ENCODE measurements at regions not wholly inside any gene's neighbourhood (a gene's known extent, or its start where the extent isn't known, plus 50 kb on each side); places are given as distances from the start of the nearest gene placed in this dataset.

DNA sequence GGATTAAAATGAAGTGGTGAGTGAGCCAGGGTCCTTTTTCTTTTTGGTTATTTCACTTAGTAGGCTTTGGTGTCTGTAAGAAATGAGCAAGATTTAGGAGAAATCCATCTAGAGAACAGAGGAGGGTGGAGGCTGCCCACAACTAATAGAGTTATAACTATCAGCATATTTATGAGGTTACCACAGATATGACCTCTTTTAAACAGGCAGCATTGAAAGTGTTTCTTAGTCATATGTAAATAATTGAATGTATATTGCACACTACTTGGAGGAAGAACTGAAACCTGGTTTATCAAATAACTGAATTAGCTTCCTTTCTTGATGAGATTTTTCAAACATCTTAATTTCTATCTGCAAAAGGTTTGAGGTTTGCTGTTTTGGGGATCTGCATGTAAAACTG, 483.1 kb upstream of the PIK3R1 start:
- no peaks in the 10 kb centered on the region for H3K36me3 ChIP-seq (ENCODE audit: control insufficient read depth, low read length)
- H3K4me2 ChIP-seq (ENCODE audit: low read length), result no peak overlapping the region
- no peak overlapping the region for H3K27ac ChIP-seq (ENCODE audit: low read depth, low read length)
- no peaks in the 10 kb centered on the region for H3K4me1 ChIP-seq (ENCODE audit: control insufficient read depth, low read length)
- H3K4me3 ChIP-seq (ENCODE audit: low read length), result no peak overlapping the region
- TF ChIP-seq, protein P1, sequence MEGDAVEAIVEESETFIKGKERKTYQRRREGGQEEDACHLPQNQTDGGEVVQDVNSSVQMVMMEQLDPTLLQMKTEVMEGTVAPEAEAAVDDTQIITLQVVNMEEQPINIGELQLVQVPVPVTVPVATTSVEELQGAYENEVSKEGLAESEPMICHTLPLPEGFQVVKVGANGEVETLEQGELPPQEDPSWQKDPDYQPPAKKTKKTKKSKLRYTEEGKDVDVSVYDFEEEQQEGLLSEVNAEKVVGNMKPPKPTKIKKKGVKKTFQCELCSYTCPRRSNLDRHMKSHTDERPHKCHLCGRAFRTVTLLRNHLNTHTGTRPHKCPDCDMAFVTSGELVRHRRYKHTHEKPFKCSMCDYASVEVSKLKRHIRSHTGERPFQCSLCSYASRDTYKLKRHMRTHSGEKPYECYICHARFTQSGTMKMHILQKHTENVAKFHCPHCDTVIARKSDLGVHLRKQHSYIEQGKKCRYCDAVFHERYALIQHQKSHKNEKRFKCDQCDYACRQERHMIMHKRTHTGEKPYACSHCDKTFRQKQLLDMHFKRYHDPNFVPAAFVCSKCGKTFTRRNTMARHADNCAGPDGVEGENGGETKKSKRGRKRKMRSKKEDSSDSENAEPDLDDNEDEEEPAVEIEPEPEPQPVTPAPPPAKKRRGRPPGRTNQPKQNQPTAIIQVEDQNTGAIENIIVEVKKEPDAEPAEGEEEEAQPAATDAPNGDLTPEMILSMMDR (IDR thresholded peaks at IDR 0.05; ENCODE audit: low read depth, low read length, poor library complexity, severe bottlenecking), result no peak
- TF ChIP-seq EZH2phosphoT487 (IDR thresholded peaks at IDR 0.05; ENCODE audit: borderline replicate concordance, low read length), result no peak
- no peaks in the 10 kb centered on the region for H3K9me3 ChIP-seq (ENCODE audit: control insufficient read depth, insufficient read depth, low read length)
- H3F3A ChIP-seq (ENCODE audit: control insufficient read depth, insufficient read depth), result no peaks in the 10 kb centered on the region
- no peaks in the 10 kb centered on the region for H3K27me3 ChIP-seq (ENCODE audit: control insufficient read depth, low read length)
- no peaks in the 10 kb centered on the region for H3K9me2 ChIP-seq (replicated peaks; ENCODE audit: control insufficient read depth, low read length)
- no peaks in the 10 kb centered on the region for H3K79me2 ChIP-seq (ENCODE audit: control insufficient read depth, low read length)
- no peaks in the 10 kb centered on the region for H4K20me1 ChIP-seq (ENCODE audit: control insufficient read depth, insufficient read depth, low read depth, low read length)

DNA sequence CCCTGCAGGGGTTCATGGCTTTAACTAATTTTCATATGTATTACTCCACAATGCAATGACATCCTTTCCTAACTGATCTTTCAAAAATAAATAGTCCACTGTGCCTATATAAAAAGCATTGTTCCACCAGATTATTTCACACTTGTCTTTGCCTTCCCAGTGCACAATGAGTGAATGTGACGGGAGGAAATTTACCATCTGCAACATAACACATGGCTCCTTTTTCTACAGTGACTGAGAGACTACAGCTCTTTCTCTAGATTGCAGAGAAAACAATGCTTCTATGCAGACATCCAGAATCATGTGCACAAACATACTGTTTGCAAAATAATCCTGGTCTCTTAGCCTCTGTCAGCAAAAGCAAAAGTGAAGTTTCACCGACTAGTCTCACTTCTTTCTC, 483.7 kb upstream of the PIK3R1 start:
- H4K20me1 ChIP-seq (ENCODE audit: control insufficient read depth, insufficient read depth, low read depth, low read length), result no peaks in the 10 kb centered on the region
- H3K4me1 ChIP-seq (ENCODE audit: control insufficient read depth, low read length), result no peaks in the 10 kb centered on the region
- no peaks in the 10 kb centered on the region for H3K79me2 ChIP-seq (ENCODE audit: control insufficient read depth, low read length)
- no peak overlapping the region for H3K27ac ChIP-seq (ENCODE audit: low read depth, low read length)
- H3K9me2 ChIP-seq (replicated peaks; ENCODE audit: control insufficient read depth, low read length), result no peaks in the 10 kb centered on the region
- H3F3A ChIP-seq (ENCODE audit: control insufficient read depth, insufficient read depth), result no peaks in the 10 kb centered on the region
- H3K36me3 ChIP-seq (ENCODE audit: control insufficient read depth, low read length), result no peaks in the 10 kb centered on the region
- H3K27me3 ChIP-seq (ENCODE audit: control insufficient read depth, low read length), result no peaks in the 10 kb centered on the region
- no peak overlapping the region for H3K4me3 ChIP-seq (ENCODE audit: low read length)
- H3K9me3 ChIP-seq (ENCODE audit: control insufficient read depth, insufficient read depth, low read length), result no peaks in the 10 kb centered on the region
- TF ChIP-seq, protein P1 (IDR thresholded peaks at IDR 0.05; ENCODE audit: low read depth, low read length, poor library complexity, severe bottlenecking), result no peak
- no peak for TF ChIP-seq EZH2phosphoT487 (IDR thresholded peaks at IDR 0.05; ENCODE audit: borderline replicate concordance, low read length)
- no peak overlapping the region for H3K4me2 ChIP-seq (ENCODE audit: low read length)

DNA sequence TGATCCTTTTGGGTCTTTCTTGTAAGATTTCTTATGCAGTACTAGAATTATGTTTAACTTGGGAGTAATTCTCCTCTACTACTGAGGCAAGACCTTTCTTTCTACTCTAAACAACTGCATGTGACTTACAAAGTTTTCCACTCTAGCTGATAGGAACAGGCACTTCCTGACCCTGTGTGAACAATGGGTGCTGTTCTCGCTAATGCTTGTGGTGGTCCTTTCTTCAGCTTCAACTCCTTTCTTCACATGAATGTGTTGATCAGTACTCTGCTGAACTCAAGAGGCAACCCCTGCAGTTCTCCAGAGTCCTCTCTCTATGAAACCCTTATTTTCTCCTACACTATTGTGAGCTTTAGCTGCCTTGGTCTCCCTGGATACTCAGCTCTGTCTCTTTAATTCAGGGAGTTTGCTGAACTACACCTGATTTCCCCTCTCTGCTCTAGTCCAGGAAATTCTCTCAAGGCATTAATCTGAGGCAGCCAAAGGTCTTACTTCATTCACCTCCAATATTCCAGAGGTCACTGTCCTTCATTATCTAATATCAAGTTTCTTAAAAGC, 484.6 kb upstream of the PIK3R1 start:
- H3K27ac ChIP-seq (ENCODE audit: low read depth, low read length), result no peak overlapping the region
- H3K4me1 ChIP-seq (ENCODE audit: control insufficient read depth, low read length), result no peaks in the 10 kb centered on the region
- H3K4me2 ChIP-seq (ENCODE audit: low read length), result no peak overlapping the region
- no peaks in the 10 kb centered on the region for H4K20me1 ChIP-seq (ENCODE audit: control insufficient read depth, insufficient read depth, low read depth, low read length)
- no peak overlapping the region for H3K4me3 ChIP-seq (ENCODE audit: low read length)
- no peaks in the 10 kb centered on the region for H3K9me2 ChIP-seq (replicated peaks; ENCODE audit: control insufficient read depth, low read length)
- no peak for TF ChIP-seq EZH2phosphoT487 (IDR thresholded peaks at IDR 0.05; ENCODE audit: borderline replicate concordance, low read length)
- TF ChIP-seq, protein P1 (IDR thresholded peaks at IDR 0.05; ENCODE audit: low read depth, low read length, poor library complexity, severe bottlenecking), result no peak
- H3K36me3 ChIP-seq (ENCODE audit: control insufficient read depth, low read length), result no peaks in the 10 kb centered on the region
- H3K27me3 ChIP-seq (ENCODE audit: control insufficient read depth, low read length), result no peaks in the 10 kb centered on the region
- H3K79me2 ChIP-seq (ENCODE audit: control insufficient read depth, low read length), result no peaks in the 10 kb centered on the region
- H3F3A ChIP-seq (ENCODE audit: control insufficient read depth, insufficient read depth), result no peaks in the 10 kb centered on the region
- H3K9me3 ChIP-seq (ENCODE audit: control insufficient read depth, insufficient read depth, low read length), result no peaks in the 10 kb centered on the region

All from DOHH2 (cell line).